ENCODE measurements at regions not wholly inside any gene's neighbourhood (a gene's known extent, or its start where the extent isn't known, plus 50 kb on each side); places are given as distances from the start of the nearest gene placed in this dataset.

DNA sequence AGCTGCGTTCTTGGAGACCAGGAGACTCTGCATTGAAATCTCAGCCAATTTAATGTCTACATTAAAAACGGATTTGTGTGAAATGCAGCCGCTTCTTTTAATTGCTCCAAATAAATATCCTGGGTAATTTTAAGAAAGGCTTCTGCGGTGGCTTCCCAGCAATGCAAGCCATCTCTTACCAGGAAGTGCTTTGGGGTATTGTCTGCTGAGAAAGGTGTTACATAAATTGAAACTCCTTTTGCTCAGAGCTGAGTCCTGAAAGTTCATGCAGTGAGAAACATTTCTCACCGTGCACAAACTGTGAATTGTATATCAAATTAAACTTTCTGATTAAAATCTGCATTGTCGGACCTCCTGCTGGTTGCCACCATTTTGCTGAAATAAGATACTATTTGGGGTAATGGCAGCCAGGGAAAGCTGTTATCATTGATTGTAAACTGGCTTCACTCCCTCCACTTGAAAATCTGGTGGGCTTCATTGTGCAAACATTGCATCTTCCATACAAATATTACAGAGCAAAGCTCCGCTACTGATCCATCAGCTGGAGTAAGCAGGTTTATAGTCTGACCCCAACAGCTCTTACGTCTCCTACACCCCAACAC lies 59.5 kb downstream of the ZIC5 start:
- DNase-seq: no peak

DNA sequence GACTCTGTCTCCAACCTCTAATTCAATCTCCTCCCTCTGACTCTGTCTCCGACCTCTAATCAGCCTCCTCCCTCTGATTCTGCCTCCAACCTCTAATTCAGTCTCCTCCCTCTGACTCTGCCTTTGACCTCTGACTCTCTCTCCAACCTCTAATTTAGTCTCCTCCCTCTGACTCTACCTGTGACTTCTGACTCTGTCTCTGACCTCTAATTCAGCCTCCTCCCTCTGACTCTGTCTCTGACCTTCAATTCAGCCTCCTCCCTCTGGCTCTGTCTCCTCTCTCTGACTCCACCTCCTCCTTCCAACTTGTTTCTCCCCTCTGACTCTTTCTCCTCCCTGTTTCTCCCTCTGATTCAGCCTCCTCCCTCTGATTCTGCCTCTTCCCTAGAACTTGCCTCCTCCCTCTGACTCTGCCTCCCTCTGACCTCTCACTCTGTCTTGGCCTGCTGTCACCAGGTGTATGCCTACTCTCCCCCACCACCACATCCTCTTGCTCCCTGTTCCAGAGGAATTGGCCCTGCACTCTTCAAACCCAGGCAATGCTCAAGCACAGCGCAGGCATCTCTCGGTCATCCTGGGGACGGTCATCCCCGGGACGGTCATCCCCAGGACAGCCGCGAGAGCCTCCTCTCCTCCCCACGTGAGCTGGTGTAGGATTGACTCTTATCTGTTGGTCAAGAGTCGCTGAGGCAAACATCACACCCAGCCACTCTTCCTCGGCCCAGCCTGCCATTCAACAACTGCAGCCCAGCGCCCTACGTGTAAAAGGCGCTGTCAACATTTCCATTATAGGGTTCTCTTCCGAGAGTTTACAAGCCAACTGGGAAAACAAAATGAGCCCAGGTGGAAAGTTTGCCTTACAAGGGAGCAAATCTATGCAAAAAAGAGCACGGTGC lies 60.2 kb downstream of the ZIC5 start:
- peak; percentile 39 for DNase-seq

DNA sequence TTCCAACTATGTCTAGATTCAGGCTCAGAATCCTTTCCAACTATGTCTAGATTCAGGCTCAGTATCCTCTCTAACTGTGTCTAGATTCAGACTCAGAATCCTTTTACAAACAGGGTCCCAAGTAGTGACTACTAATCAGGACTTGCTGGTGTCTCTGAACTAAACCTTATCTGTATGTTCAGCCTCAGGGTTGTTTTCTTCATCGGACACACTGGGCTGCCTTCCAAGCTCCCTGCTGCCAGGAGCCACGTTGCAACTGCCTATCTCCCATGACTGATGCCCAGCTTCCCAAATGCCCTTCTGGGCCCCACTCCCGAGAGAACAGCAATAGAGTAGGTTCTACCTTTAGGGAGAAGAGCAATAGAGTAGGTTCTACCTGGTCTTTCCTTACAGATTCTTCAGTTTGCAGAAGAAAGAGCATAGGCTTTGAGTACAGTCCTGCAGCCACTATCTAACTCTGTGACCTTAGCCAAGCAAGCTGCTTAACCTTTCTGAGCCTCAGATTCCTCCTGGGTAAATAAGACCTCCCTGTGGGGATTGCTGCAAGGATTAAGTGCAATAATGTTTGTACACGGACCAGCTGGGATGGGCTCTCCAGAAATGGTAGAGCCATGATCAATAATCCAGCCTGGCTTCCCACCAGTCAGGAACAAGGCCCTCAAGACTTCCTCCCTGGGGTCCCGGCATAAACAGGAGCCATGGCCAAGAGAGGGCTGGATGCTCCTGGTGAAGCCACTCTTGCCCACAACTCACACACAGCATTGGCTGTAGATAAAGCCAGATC lies 61.5 kb downstream of the ZIC5 start:
- no peak for DNase-seq

DNA sequence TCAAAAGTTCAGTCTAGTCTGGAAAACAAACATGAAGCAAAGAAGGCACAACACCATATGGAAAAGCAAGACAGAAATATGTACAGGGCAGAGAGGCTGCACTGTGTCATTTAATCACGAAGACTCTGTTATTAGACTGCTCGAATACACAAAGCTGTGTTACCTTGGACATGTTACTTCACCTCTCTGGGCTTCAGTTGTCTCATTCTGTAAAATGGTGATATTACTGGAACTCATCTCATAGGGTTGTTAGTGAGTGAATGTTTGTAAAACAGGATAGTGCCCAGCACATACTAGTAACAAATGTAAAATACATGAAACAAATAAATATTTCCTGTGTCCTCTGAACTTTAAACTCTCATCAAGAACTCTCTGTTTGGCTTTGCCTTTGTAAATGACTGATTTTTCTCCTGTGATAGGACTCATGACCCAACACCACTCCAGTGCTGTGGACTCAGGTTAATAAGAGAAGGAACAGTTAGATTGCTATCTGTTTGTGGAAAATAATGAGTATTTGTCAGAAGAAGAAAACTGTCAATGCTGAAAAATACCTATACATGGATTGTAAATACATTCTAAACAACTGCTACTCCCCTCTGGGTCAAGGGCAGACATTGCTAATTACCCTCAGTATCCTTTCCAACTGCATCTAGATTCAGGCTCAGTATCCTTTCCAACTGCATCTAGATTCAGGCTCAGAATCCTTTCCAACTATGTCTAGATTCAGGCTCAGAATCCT lies 62.3 kb downstream of the ZIC5 start:
- no peak for DNase-seq

DNA sequence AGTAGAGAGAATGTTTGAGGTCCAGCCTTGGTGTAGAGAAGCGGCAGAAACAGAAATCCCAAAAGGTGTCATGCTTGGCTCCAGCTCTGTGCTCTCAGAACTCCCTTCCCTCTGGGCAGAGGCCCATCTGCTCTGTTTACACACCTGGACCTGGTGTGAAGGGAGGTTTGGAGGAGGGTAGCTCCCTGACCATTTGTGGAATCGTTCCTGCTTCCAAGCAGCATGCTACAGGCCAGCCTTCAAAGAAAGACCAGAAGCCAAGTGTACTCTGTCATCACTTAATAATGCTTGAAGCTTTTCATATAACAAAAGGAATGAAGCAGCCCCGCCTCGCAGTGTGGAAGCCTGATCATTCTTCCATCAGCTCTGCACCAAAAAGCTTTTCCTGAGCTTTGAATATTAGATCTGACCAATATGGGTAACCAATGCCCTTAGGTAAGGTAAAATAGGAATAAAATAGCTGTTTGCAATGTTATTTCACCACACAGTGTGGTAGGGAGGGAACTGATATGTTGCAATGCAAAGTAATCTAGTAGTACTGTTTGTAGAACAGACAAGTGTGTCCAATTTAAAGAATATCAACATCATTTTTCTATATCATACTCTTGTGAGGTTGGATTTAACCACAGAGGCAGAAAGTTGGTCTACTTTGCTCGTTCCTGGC lies 63.3 kb downstream of the ZIC5 start:
- DNase-seq: peak; percentile 88

DNA sequence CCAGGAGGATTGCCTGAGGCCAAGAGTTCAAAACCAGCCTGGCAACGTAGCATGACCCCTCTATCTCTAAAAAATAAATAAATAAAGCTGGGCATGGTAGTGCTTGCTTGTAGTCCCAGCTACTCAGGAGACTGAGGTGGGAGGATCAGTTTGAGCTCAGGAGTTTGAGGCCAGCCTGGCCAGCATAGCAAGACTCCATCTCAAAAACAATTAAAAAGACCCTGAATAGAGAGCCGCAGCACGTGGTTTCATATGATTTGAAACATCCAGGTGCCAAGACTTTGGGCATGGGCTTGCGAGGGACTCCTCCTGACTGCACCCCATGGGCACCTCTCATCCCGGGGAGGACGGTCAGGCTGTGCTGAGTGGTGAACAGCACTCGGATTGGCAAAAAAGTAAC lies 63.9 kb downstream of the ZIC5 start:
- DNase-seq: no peak

DNA sequence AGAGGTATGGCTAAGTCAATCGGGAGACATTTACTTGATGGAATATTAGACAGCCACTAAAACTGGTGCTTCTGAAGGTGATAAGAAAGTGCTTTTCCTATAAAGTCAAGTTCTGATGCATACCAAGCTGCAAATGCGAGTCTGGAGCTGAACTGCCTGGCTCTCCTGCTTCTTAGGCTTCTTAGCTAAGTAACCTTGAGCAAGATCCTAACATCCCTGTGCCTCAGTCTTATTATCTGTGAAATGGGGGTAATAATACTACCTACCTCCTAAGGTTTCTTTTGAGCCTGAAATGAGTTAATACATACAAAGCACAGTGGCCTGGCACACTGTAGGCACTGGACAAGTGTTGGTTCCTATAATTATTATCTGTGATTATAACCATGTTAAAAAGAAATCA lies 64.5 kb downstream of the ZIC5 start:
- DNase-seq: no peak

DNA sequence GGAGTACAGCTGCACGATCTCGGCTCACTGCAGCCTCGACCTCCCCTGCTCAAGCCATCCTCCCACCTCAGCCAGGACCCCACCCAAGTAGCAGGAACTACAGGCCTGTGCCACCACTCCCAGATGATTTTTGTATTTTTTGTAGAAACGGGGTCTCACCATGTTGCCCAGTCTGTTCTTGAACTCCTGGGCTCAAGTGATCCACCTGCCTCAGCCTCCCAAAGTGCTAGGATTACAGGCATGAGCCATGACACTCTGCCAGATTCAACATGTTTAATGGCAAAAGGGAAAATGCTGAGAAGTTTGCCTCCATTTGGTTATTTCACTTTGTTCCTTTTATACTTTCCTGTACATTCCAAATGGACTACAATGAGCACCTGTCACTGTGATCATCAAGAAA lies 65.8 kb downstream of the ZIC5 start:
- DNase-seq: no peak

DNA sequence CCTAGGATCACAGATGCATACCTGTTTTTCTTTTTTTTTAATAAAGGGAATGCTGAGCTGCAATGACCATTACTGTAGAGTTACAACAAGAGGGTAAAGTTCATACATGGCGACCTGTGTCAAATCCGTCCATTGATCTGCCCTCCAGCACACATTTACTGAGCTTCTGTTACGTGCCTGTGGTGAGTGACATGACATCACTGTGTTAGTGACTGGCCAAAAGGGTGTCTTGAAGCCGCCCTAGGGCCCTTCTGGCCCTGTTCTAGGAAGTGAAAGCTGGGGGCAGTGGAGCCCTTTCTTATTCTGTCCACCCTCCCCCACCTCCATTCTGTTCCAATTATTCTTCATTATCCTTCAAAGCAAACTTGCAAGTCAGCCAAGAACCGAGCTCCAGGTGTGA lies 66.3 kb downstream of the ZIC5 start:
- DNase-seq: no peak

DNA sequence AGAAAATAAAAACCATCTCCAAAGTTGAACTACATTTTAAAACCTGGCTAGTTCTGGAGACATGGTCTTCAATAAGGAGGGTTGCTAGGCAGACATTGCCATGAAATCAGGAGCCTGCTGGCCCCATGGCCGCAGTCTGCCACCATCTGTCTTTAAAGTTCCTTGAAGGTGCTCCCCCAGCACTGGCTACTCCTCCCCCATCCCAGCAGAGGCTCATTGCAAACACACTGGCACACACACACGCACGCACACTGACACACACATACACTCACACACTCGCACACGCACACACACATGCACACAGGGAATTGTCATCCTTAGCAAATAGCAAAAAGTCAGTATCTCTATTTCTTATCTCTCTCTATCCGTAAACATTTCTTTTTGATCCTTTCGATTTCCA lies 68.4 kb downstream of the ZIC5 start:
- no peak for DNase-seq

DNA sequence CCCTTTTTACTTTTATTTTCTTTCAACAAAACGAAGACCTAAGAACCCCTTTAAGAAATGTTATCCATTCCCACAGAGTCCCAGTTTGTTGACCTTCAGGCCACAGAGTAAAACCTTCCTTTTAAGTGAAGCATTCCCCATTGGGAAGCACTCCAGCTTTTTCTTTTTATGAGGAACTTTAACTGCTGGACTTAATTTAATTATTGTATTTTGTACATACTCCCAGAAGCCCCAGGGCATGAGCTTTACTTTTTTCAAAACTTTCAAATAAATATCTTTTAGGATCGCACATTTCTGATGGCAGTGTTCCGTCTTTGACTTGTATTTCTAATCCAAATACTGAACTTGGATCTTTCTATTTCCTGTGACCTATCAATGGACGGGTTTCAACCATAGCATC lies 68.9 kb downstream of the ZIC5 start:
- no peak for DNase-seq

DNA sequence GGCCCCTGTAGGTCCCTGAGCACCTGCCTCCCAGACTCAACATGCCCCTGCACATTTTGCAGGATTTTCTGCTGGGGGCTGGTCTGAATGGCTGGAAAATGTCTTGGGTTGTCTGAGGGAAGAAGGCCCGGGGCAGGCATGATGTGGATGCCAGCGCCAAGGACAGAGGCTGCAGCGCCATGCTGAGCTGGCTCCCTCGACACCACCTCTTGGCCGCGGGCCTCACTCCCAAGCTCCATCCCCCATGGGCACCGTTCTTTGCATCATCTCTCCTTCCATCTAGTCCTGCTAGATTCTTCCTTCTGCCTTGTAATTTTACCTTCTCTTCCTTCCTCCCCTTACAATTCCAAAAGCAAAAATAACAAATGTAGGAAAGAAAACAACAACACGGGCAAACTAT lies 70.6 kb downstream of the ZIC5 start:
- no peak for DNase-seq

DNA sequence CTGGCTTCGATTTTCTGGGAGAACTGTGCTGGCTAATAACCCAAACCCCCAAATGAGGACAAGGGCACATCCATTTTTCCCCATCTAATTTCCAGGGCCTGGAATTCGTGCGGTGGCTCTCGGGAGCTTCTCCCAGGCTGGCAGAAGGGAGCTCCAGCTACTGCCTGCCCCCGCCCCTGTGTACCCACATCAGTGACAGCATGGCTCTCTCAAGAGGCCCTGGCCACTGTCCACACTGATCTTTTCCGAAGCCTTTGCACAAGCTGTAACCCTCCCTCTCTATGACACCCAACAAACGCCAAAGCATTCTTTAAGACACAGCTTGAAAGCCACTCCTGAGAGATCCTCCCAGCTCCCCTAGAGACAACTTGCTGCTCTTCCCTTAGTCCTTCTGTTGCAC lies 73.1 kb downstream of the ZIC5 start:
- no peak for DNase-seq

DNA sequence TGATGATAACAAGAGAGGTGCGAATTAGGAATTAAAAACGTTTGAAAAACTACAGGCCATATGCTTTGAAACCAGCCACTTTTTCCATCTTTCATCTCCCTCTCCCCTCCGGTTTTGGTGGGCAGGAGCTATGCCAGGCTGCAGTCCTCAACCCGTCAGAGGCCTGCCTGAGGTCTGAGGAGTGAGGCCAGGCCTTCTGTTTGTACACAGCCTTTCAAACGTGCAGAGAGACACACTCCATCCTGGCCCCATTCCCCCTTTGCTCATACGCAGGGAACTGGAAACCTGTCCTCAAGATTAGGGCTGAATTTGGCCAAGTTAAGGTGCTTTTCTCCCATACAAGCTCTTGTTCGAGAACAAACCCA lies 74.5 kb downstream of the ZIC5 start:
- no peak for DNase-seq

DNA sequence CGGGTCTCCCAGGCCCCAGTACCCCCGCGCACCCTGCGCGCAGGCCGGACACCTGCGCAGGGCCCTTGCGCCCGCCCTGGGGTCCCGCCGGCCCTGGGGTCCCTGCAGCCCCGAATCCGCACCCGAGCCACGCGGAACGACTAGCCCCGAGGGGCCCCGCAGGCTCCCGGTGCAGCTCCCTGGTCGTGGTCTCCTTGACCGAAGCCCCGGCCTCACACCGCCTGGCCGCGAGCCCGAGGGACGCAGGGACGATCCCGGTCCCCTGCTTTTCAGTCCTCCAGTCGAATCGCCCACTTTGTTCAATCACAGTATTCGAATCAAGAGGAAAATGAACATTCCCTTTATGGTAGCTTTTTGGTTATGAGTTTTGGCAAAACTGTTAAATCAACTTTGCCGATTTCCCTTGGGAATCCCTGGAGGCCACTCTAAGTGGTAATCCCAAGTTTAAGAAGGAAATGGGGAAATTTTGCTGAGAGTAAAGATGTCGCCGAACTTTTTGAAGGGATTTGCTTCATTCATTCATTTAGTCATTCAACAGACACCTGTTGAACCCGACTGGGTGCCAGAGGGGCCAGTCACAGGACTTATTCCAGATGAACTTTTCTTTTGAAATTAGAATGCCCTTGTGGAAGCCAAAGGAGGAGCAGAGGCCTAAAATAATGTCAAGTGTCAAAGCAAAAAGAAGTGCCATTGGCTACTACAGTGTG lies 75.0 kb downstream of the ZIC5 start:
- no peak for DNase-seq

DNA sequence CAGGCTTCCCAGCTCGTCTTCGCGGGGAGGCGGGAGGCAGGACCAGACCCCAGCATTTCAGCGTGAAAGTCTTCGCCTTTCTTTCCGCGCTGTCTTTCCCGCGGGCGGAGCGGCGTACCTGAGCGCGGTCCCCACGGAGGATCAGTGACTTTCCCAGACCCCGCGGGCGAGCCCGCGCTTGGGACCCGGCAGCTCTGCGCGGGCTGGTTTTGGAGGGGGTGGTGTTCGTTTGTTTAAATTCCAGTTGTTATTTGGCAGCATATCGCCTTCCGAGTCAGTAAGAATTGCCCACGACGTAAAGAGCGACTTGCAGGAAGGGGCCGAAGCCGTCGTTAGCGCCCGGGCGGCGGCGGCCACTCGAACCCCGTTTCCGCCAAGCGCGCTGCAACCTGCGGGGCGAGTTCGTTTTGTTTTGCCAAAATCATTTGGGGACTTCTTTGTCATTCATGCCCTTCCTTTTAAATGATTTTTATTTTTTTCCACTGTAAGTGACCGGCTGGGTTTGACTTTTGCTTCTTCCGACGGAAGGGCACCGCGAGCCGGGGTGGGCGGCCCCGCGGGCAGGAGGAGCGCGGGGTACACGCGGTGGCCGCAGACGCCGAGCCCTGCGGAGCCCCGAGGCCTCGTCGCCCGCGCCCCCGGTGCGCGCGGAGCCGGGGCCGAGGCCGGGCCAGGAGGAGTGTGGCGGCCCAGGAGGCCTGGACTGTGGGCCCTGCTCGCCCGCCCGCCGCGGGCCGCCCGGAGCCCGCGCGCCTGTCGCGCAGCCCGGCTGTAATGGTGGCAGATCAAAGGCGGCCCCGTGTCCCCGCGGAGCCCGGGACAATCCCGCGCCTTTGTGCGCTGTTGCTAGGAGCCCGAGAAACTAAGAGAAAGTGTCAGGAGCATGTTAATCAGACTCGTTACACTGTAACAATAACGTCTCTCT lies 75.9 kb downstream of the ZIC5 start:
- no peak for DNase-seq

DNA sequence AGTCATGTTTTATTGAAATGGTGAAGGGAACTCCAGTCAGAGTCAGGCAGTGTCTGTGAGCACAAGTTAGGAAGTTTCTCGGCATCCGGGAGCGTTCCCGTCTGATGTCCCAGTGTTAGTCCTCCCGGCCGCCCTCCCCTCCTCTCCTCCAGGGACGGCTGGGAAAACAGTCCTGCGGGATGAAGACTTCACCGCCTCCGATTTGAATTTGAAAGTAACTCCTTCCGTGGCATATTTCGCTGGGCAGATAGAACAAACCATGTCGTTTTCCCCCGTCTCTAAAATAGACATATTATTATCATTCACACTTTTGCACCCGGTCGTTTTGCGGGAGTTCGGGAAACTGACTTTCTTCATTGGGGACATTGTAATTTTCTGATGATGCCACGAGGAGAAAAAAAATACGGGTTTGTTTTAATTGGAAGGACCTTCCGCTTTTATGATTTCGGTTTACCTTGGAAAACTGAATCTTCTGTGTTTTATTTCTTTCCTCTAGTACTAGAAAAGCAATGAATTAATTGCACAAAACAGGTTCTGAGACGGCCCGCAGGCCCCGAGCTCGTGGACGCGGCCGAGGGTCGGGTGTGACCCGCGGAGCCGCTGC lies 76.6 kb downstream of the ZIC5 start:
- DNase-seq: no peak

DNA sequence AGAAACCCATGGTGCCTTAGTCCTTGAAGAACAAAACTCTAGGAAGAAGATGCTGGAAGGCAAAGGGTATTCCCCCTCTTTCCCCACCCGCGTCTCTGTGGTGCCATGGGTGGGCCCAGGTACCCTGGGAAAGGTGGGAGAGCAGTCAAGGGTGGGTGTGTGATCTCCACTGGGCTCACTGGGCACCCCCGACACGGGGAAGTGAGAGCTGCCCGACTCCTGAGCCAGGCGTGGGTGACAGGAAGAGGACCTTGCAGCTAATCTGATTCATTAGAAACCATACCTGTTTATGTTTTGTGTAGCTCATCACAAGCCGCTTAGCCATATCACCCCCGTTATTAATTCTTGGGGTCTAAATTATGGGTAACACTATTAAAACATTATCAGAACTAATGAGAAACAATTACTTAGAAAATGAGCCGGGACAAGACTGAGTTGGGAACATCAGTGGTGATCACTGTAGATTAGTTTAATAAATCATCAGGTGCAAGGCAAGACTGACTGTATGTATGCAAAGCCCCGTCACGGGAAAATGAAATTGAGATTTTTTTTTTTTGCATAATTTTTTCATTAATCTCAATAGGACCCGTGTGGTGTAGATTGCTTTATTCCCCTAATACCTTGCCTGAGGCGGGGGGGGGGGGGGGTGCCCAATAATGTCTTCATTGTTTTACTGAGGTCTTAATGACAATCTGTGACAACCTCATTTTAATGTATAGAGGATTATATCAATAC lies 77.3 kb downstream of the ZIC5 start:
- DNase-seq: no peak

DNA sequence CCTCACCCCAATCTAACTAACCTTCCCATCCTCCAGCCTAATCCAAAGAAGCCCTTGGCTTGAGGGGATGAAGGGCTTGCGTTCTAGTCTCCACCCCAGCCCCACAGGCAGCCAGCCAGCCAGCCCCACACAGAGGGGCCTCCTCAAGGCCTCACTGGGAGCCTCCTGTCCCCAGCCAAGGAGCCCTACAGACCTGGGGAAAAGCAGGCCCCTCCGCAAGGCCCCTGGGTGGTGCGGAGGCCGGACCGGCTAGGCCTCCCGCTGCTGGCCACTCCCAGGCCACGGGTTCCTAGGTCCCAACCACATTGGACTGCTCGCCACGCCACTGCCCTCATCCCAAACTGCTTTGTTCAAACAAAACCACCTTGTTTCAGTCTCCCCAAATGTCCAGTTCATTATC lies 78.0 kb downstream of the ZIC5 start:
- no peak for DNase-seq
